SU-DHL-6 (cell line): ENCODE measurements at regions not wholly inside any gene's neighbourhood (a gene's known extent, or its start where the extent isn't known, plus 50 kb on each side); places are given as distances from the start of the nearest gene placed in this dataset.

Experiments
- H2AFZ ChIP-seq: fragments of 200-600 bp; sonication (generic); 2 replicates; pipeline ENCODE4 v1.6.1; 2014; ENCODE audit warnings: low read depth, mild to moderate bottlenecking, moderate library complexity, mixed read lengths, antibody characterized with exemption, low read length; ENCODE audit not compliant: severe bottlenecking
- H3F3A ChIP-seq: fragments of 200-600 bp; shearing (Covaris generic); 2 replicates; pipeline ENCODE4 v1.6.0; 2016; ENCODE audit warnings: antibody characterized with exemption, mild to moderate bottlenecking; ENCODE audit not compliant: insufficient read depth
- H3K27ac ChIP-seq: fragments of 200-600 bp; sonication (generic); 2 replicates; pipeline ENCODE4 v1.5.1; 2016; ENCODE audit warnings: low read depth, mild to moderate bottlenecking, low read length, moderate library complexity, mixed read lengths
- H3K27me3 ChIP-seq: fragments of 200-600 bp; sonication (generic), shearing (Covaris generic); 2 replicates; pipeline ENCODE4 v1.6.0; 2014; ENCODE audit warnings: mild to moderate bottlenecking, low read length
- H3K36me3 ChIP-seq: fragments of 200-600 bp; sonication (generic); 2 replicates; pipeline ENCODE4 v1.6.1; 2014; ENCODE audit warnings: mild to moderate bottlenecking, low read length, mixed read lengths
- H3K4me2 ChIP-seq: fragments of 300-600, 200-600 bp; shearing (Covaris generic), sonication (generic); 2 replicates; pipeline ENCODE4 v1.6.0; 2014; ENCODE audit warnings: low read length, low read depth, mild to moderate bottlenecking; ENCODE audit not compliant: poor library complexity, severe bottlenecking
- H3K4me3 ChIP-seq: fragments of 200-600 bp; sonication (generic); 2 replicates; pipeline ENCODE4 v1.5.1; 2014; ENCODE audit warnings: antibody characterized with exemption, low read length, mild to moderate bottlenecking, mixed read lengths; ENCODE audit not compliant: insufficient read depth, poor library complexity, severe bottlenecking
- H3K79me2 ChIP-seq: fragments of 200-600 bp; sonication (generic); 2 replicates; pipeline ENCODE4 v1.6.1; 2014; ENCODE audit warnings: mild to moderate bottlenecking, low read length, moderate library complexity; ENCODE audit not compliant: insufficient read depth
- H3K9ac ChIP-seq: fragments of 200-600 bp; sonication (generic); 2 replicates; pipeline ENCODE4 v1.7.0; 2014; ENCODE audit warnings: mild to moderate bottlenecking, low read length
- H3K9me2 ChIP-seq: fragments of 200-600 bp; sonication (generic); replicated peaks from 2 replicates; pipeline ENCODE4 v1.6.1; 2014; ENCODE audit warnings: low read length; ENCODE audit not compliant: insufficient read depth
- H3K9me3 ChIP-seq: fragments of 200-600 bp; sonication (generic); 2 replicates; pipeline ENCODE4 v1.6.1; 2014; ENCODE audit warnings: low read length, mixed read lengths; ENCODE audit not compliant: insufficient read depth
- H4K20me1 ChIP-seq: fragments of 200-600 bp; sonication (generic); 2 replicates; pipeline ENCODE4 v1.6.1; 2014; ENCODE audit warnings: low read depth, mild to moderate bottlenecking, antibody characterized with exemption, low read length, moderate library complexity, mixed read lengths
- CTCF ChIP-seq: fragments of 200-600 bp; sonication (generic); IDR thresholded peaks from one replicate; pipeline ENCODE4 v1.5.1; 2017; ENCODE audit warnings: antibody characterized with exemption, mild to moderate bottlenecking, low read length, moderate library complexity; ENCODE audit not compliant: insufficient read depth, poor library complexity, severe bottlenecking
- EZH2phosphoT487 ChIP-seq: fragments of 200-600 bp; sonication (generic), shearing (Covaris generic); conservative IDR thresholded peaks from 2 replicates; pipeline ENCODE4 v1.6.1; 2018; ENCODE audit warnings: mild to moderate bottlenecking, antibody characterized with exemption, low read length, moderate library complexity, mixed read lengths

GRCh38 chr3:20264900-20265567 is 79.0 kb upstream of the SGO1 start:
- Histone ChIP-seq H3K4me2 (no peak overlapping the region), H3K9me3 (no peaks in the 10 kb centered on the region), H3F3A (no peaks in the 10 kb centered on the region), H3K9me2 (no peaks in the 10 kb centered on the region), H3K9ac (no peak overlapping the region), H3K36me3 (no peaks in the 10 kb centered on the region), H2AFZ (no peak overlapping the region), H3K27me3 (no peaks in the 10 kb centered on the region), H3K27ac (no peak overlapping the region), H3K79me2 (no peaks in the 10 kb centered on the region), H4K20me1 (no peaks in the 10 kb centered on the region), H3K4me3 (no peak overlapping the region)
- TF ChIP-seq CTCF (no peak), EZH2phosphoT487 (no peak)

- no peaks in the 10 kb centered on the region for H4K20me1 ChIP-seq
- no peaks in the 10 kb centered on the region for H3F3A ChIP-seq
- H3K9me3 ChIP-seq = no peaks in the 10 kb centered on the region
- no peak overlapping the region for H2AFZ ChIP-seq
- H3K79me2 ChIP-seq = no peaks in the 10 kb centered on the region
- no peak for TF ChIP-seq CTCF
- TF ChIP-seq EZH2phosphoT487 = no peak
- H3K27me3 ChIP-seq = no peaks in the 10 kb centered on the region
- H3K4me2 ChIP-seq = no peak overlapping the region
- no peaks in the 10 kb centered on the region for H3K36me3 ChIP-seq
- H3K27ac ChIP-seq = no peak overlapping the region
- no peak overlapping the region for H3K4me3 ChIP-seq
- no peak overlapping the region for H3K9ac ChIP-seq
- H3K9me2 ChIP-seq = no peaks in the 10 kb centered on the region
Measured at GRCh38 chr3:20258371-20258770, 72.4 kb upstream of the SGO1 start.

GRCh38 chr3:20256144-20256543 is 70.1 kb upstream of the SGO1 start:
- Histone ChIP-seq H3K9me3 (no peaks in the 10 kb centered on the region), H3K9me2 (no peaks in the 10 kb centered on the region), H3K9ac (no peak overlapping the region), H4K20me1 (no peaks in the 10 kb centered on the region), H3K36me3 (no peaks in the 10 kb centered on the region), H2AFZ (no peak overlapping the region), H3F3A (no peaks in the 10 kb centered on the region), H3K79me2 (no peaks in the 10 kb centered on the region), H3K4me3 (no peak overlapping the region), H3K4me2 (no peak overlapping the region), H3K27me3 (no peaks in the 10 kb centered on the region), H3K27ac (no peak overlapping the region)
- TF ChIP-seq CTCF = no peak
